Neural cell (in vitro differentiated cells): ENCODE measurements at regions not wholly inside any gene's neighbourhood (a gene's known extent, or its start where the extent isn't known, plus 50 kb on each side); places are given as distances from the start of the nearest gene placed in this dataset.

ENCODE experiments used
- POLR2AphosphoS5 ChIP-seq: IDR thresholded peaks from 2 replicates; pipeline ENCODE4 v1.6.1; 2012
- TAF1 ChIP-seq: IDR thresholded peaks from 2 replicates; pipeline ENCODE4 v1.6.1; 2012; ENCODE audit warnings: low read depth
- TF ChIP-seq, protein P1 (sequence below): IDR thresholded peaks from 2 replicates; pipeline ENCODE4 v1.6.1; 2012; ENCODE audit warnings: borderline replicate concordance
- TF ChIP-seq, protein P2 (sequence below): fragments of 450-650 bp; IDR thresholded peaks from 2 replicates; pipeline ENCODE4 v1.5.1; 2014; ENCODE audit warnings: antibody characterized with exemption, mild to moderate bottlenecking, moderate library complexity; ENCODE audit not compliant: poor library complexity, severe bottlenecking

DNA sequence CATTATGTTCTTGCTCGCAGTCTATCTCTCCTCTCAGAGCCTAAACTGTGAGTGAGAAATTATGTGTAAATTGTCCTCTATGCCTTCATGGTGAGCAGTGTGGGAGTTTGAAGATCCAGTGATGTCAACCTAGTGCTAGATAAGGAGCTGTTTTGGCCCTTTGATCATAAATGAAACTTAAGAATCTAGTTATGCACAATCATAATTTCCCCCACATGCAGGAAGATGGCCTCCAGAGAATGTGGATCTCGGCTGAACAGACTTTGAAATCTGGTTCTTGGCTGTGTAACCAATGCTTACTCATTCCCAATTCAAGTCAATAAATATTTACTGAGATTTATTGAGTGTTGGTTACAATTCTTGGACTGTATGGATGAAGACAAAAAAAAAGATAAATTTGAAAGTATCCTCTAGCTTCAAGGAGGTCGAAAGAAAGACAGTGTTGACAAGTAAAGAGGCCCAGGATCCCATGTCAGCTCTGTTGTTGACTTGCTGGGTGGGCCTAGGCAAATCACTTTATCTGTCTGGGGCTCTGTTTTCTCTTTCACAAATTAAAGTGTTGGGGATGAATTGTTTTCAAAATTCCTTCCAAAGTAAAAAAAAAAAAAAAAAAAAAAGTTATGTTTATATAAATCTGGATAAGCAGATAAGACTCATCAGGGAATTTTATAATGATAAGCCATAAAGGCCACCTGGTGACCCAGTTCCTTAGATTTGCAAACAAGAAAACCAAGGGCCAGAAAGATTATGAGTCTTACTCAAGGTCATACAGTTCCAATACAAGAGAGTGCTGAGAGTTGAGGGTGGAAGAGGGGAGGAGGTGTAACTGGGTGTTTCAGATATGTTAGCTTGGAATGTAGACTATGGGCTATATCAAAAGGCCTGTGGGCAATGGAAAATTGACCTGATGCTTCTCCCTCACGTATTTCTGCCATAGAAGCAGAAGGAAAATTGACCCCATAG is 969.9 kb downstream of the KCNMA1 start:
- TF ChIP-seq POLR2AphosphoS5 (no peak), TAF1 (no peak)
- TF ChIP-seq, protein P1, sequence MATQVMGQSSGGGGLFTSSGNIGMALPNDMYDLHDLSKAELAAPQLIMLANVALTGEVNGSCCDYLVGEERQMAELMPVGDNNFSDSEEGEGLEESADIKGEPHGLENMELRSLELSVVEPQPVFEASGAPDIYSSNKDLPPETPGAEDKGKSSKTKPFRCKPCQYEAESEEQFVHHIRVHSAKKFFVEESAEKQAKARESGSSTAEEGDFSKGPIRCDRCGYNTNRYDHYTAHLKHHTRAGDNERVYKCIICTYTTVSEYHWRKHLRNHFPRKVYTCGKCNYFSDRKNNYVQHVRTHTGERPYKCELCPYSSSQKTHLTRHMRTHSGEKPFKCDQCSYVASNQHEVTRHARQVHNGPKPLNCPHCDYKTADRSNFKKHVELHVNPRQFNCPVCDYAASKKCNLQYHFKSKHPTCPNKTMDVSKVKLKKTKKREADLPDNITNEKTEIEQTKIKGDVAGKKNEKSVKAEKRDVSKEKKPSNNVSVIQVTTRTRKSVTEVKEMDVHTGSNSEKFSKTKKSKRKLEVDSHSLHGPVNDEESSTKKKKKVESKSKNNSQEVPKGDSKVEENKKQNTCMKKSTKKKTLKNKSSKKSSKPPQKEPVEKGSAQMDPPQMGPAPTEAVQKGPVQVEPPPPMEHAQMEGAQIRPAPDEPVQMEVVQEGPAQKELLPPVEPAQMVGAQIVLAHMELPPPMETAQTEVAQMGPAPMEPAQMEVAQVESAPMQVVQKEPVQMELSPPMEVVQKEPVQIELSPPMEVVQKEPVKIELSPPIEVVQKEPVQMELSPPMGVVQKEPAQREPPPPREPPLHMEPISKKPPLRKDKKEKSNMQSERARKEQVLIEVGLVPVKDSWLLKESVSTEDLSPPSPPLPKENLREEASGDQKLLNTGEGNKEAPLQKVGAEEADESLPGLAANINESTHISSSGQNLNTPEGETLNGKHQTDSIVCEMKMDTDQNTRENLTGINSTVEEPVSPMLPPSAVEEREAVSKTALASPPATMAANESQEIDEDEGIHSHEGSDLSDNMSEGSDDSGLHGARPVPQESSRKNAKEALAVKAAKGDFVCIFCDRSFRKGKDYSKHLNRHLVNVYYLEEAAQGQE = no peak
- TF ChIP-seq, protein P2, sequence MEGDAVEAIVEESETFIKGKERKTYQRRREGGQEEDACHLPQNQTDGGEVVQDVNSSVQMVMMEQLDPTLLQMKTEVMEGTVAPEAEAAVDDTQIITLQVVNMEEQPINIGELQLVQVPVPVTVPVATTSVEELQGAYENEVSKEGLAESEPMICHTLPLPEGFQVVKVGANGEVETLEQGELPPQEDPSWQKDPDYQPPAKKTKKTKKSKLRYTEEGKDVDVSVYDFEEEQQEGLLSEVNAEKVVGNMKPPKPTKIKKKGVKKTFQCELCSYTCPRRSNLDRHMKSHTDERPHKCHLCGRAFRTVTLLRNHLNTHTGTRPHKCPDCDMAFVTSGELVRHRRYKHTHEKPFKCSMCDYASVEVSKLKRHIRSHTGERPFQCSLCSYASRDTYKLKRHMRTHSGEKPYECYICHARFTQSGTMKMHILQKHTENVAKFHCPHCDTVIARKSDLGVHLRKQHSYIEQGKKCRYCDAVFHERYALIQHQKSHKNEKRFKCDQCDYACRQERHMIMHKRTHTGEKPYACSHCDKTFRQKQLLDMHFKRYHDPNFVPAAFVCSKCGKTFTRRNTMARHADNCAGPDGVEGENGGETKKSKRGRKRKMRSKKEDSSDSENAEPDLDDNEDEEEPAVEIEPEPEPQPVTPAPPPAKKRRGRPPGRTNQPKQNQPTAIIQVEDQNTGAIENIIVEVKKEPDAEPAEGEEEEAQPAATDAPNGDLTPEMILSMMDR = no peak
